GM21367 (cell line): ENCODE measurements at regions not wholly inside any gene's neighbourhood (a gene's known extent, or its start where the extent isn't known, plus 50 kb on each side); places are given as distances from the start of the nearest gene placed in this dataset.

Experiments
- ATAC-seq: cut with Tn5 transposase; IDR thresholded peaks from one replicate; pipeline ENCODE4 v1.9.1; 2021; ENCODE audit not compliant: unreplicated experiment

DNA sequence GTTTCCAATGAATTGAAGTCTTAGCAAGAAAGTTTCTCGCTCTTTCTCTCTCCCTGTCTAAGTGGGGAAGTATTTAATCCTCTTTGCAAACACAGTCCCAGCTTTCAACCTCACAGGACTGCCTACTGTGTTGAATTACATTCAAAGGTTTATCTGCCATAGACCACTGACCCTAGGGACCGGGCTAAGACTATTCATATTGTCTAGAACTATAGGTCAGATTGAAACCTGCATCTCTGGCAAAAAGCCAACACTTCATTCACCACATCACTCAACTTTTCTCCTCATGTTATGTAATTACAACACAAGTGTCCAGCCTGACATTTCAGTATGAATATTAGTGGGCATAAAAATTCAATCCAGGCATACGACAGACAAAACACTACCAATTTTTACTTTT is 314.7 kb upstream of the RSPO3 start:
- ATAC-seq = no peak

DNA sequence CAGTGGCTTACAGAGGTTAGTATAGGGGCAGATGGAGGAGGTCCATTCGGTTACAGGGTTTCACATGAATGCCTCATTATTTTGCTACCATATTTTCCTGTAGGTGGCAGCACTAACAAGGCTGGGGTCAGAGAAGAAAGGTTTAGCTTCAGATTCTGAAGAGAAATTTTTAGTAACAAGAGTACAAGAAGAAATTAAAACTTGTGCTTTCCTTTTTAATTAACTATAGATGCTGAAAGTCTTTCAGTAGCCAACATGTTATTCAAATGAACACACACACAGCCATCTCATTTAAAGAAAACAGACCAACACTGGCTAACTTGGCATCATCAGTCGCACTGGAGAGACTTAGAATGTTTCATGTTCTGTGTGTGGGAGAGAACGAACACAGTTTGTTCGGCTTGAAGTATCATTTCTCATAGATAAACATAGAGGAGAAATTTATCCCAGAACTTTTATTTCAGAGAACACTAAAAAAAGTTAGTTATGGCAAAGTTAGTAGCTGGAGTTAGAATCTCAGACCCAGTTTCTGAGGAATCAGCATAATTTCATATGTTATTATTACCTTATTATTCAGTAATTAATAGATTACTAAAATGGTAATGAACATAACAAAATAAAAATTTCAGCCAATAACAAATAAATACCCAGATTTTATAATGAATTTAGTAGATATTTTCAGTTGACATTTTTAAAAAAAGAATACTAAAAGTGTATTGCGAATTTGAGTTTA is 314.0 kb upstream of the RSPO3 start:
- peak; percentile 97 for ATAC-seq

DNA sequence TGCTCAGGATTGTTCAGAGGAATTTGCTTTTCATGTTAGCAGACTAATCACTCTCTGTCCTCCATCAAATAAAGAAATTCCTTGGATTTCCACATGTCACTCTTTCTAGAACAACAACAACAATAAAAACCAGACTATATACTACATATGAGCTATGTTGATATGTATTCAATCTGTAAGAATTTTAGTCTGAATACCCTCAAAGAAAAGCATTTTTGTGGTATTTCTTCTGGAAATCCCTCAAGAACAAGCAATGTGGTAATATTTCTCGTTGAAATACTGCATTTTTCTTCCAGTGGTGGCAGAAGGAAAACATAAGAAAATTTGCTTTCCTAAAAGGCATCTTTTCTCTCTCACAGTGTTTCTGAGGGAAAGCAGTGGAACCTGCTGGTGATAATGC is 312.6 kb upstream of the RSPO3 start:
- no peak for ATAC-seq

DNA sequence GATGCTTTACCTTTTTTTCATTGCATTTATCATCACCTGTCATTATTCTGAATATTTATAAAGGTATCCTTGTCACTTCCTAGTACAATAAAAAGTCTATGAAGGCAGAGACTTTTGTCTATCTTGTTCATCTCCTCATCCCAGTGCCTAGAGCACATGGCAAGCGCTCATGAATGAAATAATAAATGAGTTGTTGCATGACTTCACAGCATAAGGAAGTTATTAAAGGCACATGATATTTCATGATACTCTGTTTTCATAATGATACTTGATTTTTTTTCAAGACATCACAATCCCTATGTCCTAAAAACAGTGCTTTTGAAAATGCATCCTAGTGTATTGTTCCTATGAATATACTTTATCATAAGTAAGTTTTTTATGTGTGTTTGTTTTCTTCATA is 310.6 kb upstream of the RSPO3 start:
- no peak for ATAC-seq

DNA sequence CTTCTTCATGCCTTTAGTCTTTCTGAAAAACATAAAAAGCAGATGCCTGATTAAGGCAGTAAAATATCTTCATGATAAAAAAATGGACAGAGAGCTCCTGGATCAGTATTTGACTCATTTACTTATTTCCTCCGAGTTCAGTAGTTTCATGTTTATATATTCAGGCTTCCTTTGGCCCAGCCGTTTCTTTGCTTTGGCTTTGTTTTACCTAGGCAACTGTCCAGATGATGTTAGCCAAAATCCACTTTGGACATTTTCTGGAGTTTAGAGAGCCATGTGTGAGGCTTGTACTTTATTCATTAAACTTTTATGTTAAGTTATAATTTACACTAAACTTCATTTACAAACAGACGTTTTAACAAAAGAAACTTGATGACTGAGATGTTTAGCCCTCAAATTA is 307.1 kb upstream of the RSPO3 start:
- ATAC-seq = no peak

DNA sequence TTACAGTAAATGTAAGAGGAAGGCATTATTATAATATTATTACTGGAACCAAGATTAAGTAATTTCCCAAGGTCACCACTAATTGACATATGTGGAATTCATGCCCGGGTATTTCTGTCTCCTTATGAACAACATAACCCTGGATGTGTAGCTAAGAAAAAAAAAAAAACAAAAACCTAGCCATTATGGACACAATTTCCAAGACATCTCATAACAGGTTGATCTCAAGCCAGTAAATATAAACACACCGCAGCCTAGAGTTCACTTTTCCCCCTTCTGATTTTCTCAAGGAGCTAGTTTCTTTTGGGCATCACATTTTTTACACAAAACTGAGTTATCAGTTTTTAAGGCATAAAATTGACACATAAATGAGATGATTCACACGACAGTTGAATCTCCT is 306.5 kb upstream of the RSPO3 start:
- no peak for ATAC-seq

DNA sequence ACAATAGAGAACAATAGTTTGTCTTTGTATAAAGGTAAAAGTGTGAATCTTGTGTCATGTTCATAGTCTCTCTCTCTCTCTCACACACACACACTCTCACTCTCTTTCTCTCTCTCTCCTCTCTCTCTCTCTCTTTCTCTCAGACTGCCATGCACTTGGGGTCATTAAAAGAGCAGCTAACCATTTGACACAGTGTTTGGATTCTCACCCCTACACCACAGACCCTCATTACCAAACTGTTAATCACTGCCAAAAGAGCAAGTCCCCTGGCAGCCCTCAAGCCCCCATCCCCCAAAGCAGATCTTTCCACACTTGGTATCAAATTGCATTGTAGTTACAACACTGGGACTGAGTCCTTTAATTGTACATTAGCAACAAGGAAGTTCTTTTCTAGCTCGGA is 305.8 kb upstream of the RSPO3 start:
- ATAC-seq = no peak

DNA sequence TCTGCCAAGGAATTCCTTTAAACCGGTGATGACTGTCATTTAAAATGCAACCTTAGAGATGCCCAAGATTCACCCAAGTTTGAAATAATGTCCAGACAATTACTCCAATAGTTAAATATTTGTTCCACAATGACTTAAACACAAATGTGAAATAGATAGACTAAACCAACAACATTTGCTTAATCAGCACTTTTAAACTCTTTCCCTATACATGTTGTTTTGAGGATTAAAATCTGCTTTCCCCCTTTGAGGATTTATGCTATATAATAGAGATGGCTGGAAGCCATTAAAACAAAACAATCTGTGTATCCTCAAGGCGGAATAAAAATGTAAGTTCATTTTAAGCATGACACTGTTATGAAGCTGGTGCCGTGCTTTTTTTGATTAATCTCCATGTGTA is 297.8 kb upstream of the RSPO3 start:
- ATAC-seq = no peak

DNA sequence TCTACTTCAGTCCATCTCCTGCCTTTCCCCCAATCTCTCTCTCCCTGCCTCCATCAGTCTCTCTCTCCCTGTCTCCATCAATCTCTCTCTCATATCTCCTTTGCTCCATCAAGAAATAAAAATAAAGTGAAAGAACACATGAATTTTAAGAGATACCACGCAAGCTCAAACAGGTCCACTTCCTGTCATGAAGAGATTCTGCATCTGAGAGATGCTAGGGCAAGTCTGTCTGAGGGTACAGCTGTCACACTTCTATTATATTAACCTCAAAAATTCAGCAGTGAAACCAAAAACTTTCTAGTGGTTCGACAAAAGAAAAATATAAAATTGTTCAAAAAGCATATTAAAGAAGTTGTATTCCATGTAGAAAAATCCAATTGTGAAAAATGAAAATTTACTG is 296.8 kb upstream of the RSPO3 start:
- ATAC-seq = no peak

DNA sequence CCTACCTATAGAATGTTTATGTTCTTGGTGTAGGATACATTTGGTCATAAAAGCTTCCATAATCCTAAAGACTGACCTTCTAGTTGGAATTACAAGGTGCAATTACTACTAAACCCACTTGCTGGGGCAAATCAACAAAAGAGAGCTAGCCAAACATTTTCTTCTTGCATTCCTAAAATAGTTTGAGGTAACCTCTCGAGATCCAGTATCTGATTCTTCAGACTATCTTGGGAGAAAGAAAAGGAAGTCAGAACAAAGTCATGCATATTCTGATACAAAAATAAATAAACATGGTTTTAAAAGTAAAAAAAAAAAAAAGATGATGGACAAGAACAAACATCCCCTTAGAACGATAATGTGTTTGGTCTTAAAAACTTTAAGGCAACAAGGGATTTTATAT is 294.2 kb upstream of the RSPO3 start:
- no peak for ATAC-seq

DNA sequence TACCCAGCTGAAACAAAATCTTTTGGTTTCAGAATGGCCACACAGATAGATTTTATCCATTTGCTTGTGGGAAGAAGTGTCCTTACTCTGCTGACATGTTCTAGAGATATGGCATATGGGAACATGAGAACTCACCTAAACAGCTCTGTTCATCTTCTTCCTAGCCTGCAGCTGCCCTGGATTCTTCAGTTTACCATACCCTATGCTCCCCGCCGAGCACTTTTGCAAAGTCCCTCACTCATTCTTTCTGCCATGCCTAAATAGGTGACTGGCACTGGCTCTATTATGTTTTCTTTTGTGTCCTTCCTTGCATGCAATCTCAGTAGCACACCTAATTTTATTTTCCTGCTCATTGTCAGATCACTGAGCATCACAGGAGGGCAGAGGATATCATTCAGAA is 293.7 kb upstream of the RSPO3 start:
- ATAC-seq = no peak

DNA sequence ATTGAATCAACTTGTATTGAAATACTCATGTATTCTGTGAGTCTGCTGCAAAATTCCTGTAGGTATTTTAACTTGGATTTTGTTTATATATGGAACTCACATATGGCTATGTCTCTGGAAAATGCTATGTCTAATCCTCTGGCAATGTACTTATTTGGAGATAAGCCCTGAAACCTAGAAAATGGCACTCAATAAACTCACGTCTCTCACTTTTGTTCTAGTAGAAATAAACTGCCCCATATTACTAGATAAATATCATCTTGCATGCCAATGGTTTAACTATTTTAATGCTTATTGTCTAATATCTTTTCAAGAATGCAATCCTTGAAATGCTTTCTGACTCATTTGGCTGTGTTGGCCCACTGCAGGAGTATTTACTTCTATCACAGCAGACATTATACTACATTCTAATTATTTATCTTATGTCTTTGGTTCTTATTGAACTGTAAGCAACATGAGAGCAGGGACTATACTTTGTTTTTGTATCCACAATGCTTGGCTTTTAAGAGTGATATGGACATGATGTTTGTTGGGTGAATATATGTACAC is 292.2 kb upstream of the RSPO3 start:
- no peak for ATAC-seq

DNA sequence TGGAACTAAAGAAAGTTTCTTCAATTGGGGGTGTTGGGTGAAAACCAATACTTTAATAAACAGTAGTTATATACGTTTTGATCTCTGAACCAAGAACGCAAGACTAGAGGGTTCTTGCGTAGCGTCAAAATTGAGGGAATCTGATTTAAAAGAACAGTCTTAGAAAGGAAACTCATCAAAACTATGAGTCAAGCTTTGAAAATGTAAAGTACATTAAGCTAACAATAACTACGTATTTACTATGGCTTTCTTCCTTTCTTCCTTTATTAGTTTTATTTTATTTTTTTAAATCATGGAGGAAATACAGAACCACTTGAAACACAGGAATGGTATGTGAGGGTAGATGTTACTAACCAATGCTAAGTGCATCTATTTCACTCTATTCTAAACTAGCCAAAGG is 287.0 kb upstream of the RSPO3 start:
- no peak for ATAC-seq

DNA sequence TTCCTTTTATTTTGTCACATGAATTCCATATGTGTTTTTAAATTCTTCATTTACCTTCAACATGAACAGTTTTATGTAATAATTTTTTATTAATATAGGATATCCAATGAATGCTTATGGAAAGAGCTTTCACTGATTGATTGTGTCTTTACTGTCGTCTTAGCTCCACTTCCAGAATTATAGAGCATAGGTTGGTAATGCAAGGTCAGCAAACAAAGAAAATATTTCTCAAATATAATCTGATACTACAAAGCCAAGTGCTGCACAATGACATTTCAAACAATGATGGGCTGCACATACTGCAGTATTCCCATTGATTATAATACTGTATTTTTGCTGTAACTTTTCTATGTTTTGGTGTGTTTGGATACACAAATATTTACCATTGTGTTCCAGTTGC is 275.7 kb upstream of the RSPO3 start:
- ATAC-seq = no peak

DNA sequence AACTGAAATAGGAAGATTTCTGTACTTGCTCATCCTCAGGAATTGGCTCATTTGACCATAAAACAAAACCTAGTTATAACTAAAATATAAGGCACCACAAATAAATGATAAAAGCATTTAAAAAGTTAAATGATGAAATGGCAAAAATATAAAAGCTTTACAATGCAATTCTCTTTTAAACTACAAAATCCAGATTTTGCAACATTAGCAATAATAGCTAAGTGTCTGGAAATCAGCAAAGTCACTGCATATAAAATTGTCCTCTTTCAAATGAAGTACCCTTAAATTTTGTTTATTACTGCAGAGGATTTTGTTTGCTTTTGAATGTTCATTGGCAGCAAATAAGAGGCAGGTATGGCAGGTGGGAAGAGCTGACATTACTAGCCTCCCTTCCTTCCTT is 270.4 kb upstream of the RSPO3 start:
- ATAC-seq = no peak

DNA sequence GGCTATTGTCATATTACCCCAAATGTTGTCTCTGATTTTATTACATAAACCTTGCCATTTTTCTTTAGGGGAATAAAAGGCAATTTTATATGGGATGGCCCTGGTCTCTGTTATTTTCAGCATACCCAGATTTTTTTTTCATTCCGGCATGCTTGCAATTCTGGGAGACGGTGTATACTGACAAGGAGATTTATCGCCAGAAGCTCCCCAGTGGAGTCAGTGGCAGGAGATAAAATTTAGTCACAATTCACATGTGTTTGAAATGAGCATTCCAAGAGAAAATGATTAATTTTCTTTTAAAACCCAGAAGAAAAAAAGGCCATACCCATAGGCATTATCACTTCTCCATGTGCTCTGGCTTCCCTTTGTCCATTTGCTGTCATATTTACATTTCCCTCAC is 250.8 kb upstream of the RSPO3 start:
- no peak for ATAC-seq

DNA sequence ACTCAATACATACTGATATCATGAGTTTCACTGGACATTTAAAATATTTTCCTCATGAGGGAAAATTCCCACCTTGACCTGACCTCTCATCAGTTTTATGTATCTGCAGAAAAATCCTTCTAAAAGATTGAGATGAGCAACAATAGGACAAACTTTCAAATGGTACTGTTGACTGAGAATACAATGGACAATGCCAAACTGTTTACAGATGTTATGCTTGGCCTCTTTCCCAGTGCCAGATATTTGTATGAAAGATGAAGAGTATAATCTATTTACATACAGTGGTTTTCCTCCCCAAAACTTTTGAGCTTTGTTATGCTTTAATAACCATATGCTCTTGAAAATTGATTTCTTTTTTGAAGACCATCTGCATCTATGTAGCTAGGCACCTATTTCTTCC is 245.1 kb upstream of the RSPO3 start:
- ATAC-seq = no peak

DNA sequence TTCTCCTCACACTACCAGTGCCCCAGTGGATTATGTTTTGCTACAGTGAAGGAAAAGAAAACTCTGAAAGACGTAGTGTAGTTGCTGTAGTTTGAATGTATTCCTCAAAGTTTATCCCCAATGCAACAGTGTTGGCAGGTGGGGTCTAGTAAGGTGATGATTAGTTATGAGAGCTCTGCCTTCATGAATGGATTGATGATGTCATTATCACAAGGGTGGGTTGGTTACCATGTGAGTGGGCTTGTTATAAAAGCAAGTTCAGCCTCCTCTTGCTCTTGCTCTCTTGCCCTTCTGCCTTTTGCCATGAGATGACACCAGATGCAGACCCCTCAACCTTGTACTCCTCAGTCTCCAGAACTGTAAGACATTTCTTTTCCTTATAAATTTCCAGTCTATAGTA is 244.7 kb upstream of the RSPO3 start:
- no peak for ATAC-seq

DNA sequence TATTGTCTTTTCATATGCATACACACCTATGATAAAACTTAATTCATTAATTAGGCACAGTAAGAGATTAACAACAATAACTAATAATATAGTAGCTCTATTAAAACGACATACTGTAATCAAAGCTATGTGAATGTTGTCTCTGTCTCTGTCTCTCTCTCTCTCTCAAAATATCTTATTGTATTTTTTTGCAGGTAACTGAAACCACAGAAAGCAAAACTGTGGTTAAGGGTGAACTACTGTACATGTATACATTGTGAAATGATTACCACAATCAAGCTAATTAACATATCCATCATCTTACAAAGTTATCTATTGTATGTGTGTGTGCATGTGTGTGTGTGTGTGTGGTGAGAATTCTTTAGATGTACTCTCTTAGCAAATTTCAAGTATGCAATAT is 242.0 kb upstream of the RSPO3 start:
- no peak for ATAC-seq

DNA sequence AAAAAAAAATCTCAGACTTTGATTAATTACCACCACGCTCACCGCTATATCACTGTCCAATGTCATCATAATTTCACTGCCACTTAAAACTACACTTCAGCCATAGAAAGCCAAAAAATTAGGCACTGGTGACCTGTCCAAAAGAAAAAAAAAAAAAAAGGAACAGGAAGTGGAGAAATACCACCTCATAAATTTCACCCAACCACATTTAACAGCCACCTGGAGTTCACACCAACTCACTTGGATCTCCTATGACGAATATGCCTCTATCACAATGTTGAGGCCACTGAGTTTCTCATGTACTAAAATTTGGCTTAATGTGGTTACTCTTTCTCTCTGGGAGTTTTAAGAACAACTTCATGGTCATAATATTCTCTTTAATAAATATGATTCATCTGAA is 237.5 kb upstream of the RSPO3 start:
- no peak for ATAC-seq

DNA sequence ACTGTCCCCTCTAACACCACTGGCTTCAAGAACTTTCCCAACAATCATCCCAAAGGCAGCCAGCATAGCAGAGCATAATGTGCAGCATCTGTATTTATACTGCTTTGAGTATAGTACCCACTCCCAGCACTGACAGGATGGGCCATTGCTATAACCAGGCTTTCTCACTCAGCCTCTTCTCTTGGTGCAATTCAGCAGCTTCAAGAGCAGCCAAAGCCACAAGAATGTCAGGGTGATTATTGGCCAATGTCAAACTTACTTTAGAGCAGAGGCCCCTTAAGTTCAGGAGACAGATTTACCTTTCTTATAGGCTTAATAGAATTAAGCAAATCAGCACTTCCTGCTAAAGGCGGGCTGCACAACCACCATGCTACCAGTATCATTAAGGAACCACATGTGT is 232.4 kb upstream of the RSPO3 start:
- no peak for ATAC-seq

DNA sequence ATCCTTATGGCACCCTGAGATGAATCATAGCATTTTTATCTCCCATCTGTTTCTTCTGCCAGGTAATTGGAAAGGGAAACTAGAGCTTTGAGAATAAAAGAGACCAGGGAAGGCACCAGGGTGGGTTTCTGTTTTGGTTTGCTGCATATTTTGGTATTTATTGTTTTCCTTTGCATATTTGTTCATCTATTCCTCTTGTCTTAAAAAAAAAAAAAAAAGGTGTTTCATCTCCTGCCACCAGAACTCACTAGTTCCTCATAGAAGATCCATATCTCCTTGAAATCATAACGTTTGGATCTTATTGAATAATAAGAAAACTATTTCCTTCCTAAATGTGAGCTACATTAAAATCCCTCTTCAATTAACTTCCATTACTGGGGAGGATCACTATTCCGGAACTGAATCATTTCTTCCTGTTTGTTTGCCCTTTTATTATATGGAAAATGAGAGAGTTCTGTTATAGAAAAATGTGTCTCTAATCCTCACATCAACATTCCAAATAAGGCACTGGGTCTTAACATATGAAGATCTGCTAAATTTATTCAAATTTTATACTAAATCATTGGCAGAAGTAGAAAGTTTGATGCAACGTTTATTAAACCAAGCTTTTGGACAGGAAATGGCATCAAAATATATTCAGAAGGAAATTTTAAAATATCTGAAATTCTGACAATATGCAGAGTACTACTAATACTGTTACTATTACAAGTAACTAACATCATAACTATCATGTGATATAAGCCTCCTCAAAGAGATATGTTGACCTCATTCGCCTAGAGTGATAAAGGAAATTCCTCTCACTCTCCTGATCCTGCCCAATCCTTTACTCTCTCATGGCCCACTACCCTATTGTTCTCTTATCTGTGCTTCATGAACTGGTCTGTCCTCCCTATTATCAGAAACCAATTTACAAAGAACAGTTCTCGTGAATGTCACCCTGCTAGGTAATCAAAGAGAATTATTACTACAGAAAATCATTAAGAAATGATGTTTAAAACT is 229.4 kb upstream of the RSPO3 start:
- ATAC-seq = no peak
